GM13976 (cell line): ENCODE measurements at regions not wholly inside any gene's neighbourhood (a gene's known extent, or its start where the extent isn't known, plus 50 kb on each side); places are given as distances from the start of the nearest gene placed in this dataset.
"Not testable (repeated sequence)": the region's sequence is repeated elsewhere in the genome, so short reads cannot be mapped to it uniquely, and the experiment has no call there.

Experiments used
- DNase-seq: peaks from one replicate; pipeline ENCODE4 v3.0.0; 2012; ENCODE audit warnings: low spot score
- in situ Hi-C: fragments of 300-500 bp; cut with MboI; formaldehyde crosslinking; loops from one replicate; pipeline ENCODE4 v1.12.0; 2022; ENCODE audit warnings: low sequenced_read_pairs, mixed read lengths, inconsistent platforms; ENCODE audit not compliant: unreplicated experiment
- TF ChIP-seq, protein P1 (sequence below): IDR thresholded peaks from 2 replicates; pipeline ENCODE4 v1.5.1; 2012; ENCODE audit warnings: borderline replicate concordance, mild to moderate bottlenecking; ENCODE audit not compliant: insufficient read depth; ENCODE audit errors: extremely low read depth, missing control alignments, control extremely low read depth

DNA sequence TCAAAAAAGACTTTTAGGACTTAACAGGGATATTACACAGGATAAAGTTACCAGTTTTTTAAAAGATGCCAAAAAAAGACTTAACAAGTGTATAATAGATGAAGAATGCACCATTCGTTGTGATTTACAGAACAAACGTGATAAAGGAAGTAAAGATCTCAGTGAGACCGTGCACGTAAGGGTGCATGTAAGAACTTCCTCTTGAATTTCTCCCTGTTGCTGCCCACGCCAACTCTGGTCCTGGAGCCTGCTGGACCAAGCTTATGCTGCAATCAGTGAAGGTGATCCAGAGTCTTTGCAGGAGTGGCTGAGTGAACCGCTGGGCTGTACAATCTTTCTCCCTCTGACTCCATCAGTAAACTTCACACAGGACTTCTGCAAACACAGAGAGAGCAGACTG, 593.7 kb downstream of the TMEM121 start:
- TF ChIP-seq, protein P1, sequence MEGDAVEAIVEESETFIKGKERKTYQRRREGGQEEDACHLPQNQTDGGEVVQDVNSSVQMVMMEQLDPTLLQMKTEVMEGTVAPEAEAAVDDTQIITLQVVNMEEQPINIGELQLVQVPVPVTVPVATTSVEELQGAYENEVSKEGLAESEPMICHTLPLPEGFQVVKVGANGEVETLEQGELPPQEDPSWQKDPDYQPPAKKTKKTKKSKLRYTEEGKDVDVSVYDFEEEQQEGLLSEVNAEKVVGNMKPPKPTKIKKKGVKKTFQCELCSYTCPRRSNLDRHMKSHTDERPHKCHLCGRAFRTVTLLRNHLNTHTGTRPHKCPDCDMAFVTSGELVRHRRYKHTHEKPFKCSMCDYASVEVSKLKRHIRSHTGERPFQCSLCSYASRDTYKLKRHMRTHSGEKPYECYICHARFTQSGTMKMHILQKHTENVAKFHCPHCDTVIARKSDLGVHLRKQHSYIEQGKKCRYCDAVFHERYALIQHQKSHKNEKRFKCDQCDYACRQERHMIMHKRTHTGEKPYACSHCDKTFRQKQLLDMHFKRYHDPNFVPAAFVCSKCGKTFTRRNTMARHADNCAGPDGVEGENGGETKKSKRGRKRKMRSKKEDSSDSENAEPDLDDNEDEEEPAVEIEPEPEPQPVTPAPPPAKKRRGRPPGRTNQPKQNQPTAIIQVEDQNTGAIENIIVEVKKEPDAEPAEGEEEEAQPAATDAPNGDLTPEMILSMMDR = no peak
- in situ Hi-C loops = no loop called here
- DNase-seq = no peak

DNA sequence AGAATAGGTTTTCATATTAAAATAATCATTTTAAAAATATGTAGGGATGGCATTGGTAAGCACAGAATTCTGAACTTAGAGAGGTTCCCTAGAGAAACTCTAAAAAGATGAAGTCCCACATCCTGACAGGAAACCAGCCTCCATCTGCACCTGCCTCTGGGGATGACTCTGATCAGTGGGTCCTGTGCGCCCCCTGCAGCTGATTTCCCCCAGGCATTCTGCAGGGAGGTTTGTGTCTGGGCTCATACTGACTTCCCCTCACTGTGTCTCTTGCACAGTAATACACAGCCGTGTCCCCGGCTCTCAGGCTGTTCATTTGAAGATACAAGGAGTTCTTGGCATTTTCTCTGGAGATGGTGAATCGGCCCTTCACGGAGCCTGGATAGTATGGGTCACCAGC, 602.9 kb downstream of the TMEM121 start:
- TF ChIP-seq, protein P1 = no peak
- DNase-seq = no peak
- in situ Hi-C loops = no loop called here

DNA sequence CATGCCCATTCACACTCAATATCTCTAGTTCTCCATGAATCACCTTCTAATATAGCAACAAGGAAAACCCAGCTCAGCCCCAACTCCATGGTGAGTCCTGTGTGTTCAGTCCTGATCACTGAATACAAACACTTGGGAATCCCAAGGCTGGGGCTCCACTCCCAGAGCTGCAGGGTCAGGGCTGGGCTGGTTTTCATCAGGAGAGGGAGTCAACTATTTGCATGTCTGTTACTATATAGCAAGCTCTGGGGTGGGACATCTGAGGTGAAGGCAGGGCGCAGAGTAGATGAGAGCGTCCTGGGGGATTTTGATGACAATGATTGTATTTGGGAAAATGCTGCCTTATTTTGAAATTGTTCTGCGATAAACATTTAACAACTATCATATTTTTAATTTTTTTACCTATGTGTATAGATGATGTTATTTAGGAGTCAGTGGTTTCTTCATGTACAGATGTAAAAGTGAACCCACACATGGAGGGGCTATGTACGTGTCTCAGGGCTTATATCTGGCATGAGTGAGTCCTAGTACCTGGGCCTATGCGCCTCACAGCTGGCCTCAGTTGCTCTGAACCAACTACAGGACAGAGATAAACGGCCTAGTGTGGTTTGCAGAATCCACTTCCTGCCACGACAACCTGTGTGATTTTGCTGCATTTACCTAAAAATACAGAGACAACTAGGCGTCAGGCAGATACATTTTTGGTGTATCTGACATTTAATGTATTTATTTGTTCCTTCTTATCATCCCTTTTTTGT, 603.7 kb downstream of the TMEM121 start:
- DNase-seq, in situ Hi-C loops: not testable (repeated sequence)

DNA sequence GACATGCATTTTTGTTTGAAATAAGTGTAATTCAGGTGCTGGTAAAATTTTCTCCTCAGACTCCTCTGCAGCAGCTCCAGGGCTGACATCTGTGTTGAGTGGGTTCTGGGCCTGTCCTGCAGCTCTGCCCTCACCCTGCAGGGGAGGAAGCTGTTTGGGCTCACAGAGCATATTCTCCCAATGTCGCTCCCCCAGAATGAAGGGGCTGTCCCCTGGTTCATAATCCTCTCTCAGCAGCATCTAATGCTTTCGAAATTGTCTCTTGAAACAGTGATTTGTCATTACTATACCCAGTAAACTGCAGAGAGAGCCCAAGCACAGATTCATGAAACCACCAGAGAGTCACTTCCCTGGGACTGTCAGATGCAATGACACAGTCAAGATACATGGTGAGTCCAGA, 606.7 kb downstream of the TMEM121 start:
- DNase-seq, in situ Hi-C loops: not testable (repeated sequence)

DNA sequence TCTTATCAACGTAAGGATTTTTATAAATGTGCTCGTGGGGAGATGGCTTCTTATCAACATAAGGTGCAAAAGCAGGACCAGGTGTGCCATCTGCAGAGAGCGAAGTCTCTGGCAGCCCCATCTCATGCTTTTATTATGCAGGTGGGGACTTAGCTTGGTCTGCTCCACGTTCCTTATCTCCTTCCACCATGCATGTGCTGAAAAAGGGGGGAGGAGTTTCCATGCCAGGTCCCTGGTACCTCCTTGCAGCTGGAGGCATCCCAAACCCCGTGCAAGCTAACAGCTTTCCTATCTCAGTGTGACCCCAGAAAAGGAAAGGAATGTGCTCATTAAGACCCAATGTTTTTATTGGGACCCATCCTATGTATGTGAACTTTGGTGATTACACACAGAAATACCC, 608.5 kb downstream of the TMEM121 start:
- DNase-seq = no peak
- TF ChIP-seq, protein P1 = no peak
- in situ Hi-C loops = no loop called here

DNA sequence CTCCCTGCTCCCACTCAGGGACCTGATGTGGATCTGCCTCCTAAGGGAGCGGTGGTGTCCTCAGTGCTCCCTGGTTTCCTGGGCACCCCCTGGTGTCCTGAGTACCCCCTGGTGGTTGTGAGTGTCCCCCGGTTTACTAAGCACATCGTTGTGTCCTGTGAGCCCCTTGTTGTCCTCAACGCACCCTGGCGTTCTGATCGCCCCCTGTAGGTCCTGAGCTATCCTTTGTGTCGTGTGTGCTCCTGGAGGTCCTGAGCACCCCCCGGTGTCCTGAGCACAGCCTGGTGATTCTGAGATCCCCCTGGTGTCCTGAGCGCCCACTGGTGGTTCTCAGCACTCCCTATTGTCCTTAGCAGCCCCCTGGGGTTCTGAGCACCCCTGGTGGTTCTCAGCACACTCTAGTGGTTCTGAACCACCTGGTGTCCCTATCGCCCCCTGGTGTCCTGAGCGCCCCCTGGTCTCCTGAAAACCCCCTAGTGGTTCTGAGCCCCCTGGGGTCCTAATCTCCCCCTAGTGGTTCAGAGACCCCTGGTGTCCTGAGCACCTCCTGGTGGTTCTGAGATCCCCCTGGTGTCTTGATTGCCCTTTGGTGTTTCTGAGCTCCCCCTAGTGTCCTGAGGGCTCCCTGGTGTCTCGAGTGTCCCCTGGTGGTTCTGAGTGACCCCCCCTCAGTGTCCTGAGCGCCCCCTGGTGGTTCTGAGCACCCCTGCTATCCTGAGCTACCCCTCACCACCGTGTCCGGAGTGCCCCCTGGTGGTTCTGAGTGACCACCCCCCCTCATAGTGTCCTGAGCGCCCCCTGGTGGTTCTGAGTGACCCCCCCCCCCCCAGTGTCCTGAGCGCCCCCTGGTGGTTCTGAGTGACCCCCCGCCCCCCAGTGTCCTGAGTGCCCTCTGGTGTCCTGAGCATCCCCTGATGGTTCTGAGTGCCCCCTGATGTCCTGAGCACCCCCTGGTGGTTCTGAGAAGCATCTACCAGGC, 615.1 kb downstream of the TMEM121 start:
- peak; percentile 13 for DNase-seq
- TF ChIP-seq, protein P1 = no peak
- in situ Hi-C loops = no loop called here

DNA sequence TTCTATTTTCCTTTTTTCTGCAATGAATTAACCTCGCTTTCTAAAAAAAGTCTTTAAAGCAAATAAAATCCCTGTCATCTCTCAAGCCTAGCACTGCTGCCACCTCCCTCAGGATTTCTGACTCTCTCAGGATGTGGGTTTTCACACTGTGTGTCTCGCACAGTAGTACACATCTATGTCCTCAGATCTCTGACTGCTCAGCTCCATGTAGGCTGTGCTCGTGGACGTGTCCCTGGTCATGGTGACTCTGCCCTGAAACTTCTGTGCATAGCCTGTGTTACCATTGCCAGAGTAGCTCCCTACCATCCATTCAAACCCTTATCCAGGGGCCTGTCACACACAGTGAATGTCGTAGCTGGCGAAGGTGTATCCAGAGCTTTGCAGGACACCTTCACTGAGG, 619.3 kb downstream of the TMEM121 start:
- DNase-seq, in situ Hi-C loops: not testable (repeated sequence)

DNA sequence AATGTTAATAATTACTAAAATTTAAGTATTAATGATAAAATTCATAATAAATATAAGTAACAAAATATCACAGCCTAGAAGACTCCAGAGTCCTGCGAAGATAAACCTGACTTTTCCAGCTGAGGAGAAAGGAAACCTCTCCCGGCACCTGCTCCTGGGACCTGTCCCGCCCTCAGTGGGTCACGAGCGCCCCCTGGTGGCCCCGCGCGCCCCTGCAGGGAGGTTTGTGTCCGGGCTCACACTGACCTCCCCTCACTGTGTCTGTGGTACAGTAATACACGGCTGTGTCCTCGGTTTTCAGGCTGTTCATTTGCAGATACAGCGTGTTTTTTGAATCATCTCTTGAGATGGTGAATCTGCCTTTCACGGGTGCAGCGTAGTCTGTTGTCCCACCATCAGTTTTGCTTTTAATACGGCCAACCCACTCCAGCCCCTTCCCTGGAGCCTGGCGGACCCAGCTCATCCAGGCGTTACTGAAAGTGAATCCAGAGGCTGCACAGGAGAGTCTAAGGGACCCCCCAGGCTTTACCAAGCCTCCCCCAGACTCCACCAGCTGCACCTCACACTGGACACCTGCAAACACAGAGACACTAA, 627.1 kb downstream of the TMEM121 start:
- in situ Hi-C loops, DNase-seq: not testable (repeated sequence)
- TF ChIP-seq, protein P1 = peak; percentile 68
